ENCODE measurements at regions not wholly inside any gene's neighbourhood (a gene's known extent, or its start where the extent isn't known, plus 50 kb on each side); places are given as distances from the start of the nearest gene placed in this dataset.

- CTCF ChIA-PET: no interaction called here
- Mint-ChIP-seq H3K9me3 (no peaks in the 10 kb centered on the region), H3K4me1 (no peaks in the 10 kb centered on the region), H3K27ac (no peak overlapping the region), H3K36me3 (no peaks in the 10 kb centered on the region), H3K4me3 (no peak overlapping the region), H3K27me3 (no peaks in the 10 kb centered on the region)
- no peak for DNase-seq
Measured at GRCh38 chr9:86535406-86535915, 181.3 kb upstream of the TUT7 start.

GRCh38 chr9:86534572-86535258 lies 180.5 kb upstream of the TUT7 start:
- DNase-seq: no peak
- Mint-ChIP-seq H3K4me1 (no peaks in the 10 kb centered on the region), H3K36me3 (no peaks in the 10 kb centered on the region), H3K4me3 (no peak overlapping the region), H3K9me3 (no peaks in the 10 kb centered on the region), H3K27me3 (no peaks in the 10 kb centered on the region), H3K27ac (no peak overlapping the region)
- CTCF ChIA-PET: no interaction called here

GRCh38 chr9:86531971-86532640 lies 177.9 kb upstream of the TUT7 start:
- Mint-ChIP-seq H3K27ac (no peak overlapping the region), H3K36me3 (no peaks in the 10 kb centered on the region), H3K27me3 (no peaks in the 10 kb centered on the region), H3K9me3 (no peaks in the 10 kb centered on the region), H3K4me3 (no peak overlapping the region), H3K4me1 (no peaks in the 10 kb centered on the region)
- no peak for DNase-seq
- CTCF ChIA-PET: no interaction called here

- no peaks in the 10 kb centered on the region for H3K4me1 Mint-ChIP-seq
- CTCF ChIA-PET: no interaction called here
- no peak overlapping the region for H3K27ac Mint-ChIP-seq
- no peak overlapping the region for H3K4me3 Mint-ChIP-seq
- H3K9me3 Mint-ChIP-seq: no peaks in the 10 kb centered on the region
- no peaks in the 10 kb centered on the region for H3K27me3 Mint-ChIP-seq
- H3K36me3 Mint-ChIP-seq: no peaks in the 10 kb centered on the region
- DNase-seq: no peak
Measured at GRCh38 chr9:86531273-86531970, 177.2 kb upstream of the TUT7 start.

GRCh38 chr9:86529496-86530275 lies 175.5 kb upstream of the TUT7 start:
- no peak overlapping the region for H3K4me3 Mint-ChIP-seq

GRCh38 chr9:86526021-86526420 lies 171.8 kb upstream of the TUT7 start:
- DNase-seq: no peak
- no peak overlapping the region for H3K4me3 Mint-ChIP-seq
- no peaks in the 10 kb centered on the region for H3K36me3 Mint-ChIP-seq
- H3K27ac Mint-ChIP-seq: no peak overlapping the region
- no peaks in the 10 kb centered on the region for H3K4me1 Mint-ChIP-seq
- H3K27me3 Mint-ChIP-seq: no peaks in the 10 kb centered on the region
- CTCF ChIA-PET: no interaction called here
- H3K9me3 Mint-ChIP-seq: no peaks in the 10 kb centered on the region

More at GRCh38 chr9:86529496-86530275, 175.5 kb upstream of the TUT7 start:
- no peaks in the 10 kb centered on the region for H3K4me1 Mint-ChIP-seq
- no peak for DNase-seq
- CTCF ChIA-PET: no interaction called here
- H3K27ac Mint-ChIP-seq: no peak overlapping the region
- no peaks in the 10 kb centered on the region for H3K36me3 Mint-ChIP-seq
- no peaks in the 10 kb centered on the region for H3K9me3 Mint-ChIP-seq
- no peaks in the 10 kb centered on the region for H3K27me3 Mint-ChIP-seq

- Mint-ChIP-seq H3K36me3 (no peaks in the 10 kb centered on the region), H3K4me1 (no peaks in the 10 kb centered on the region), H3K27ac (no peak overlapping the region), H3K4me3 (no peak overlapping the region), H3K27me3 (no peaks in the 10 kb centered on the region), H3K9me3 (no peaks in the 10 kb centered on the region)
- no peak for DNase-seq
- CTCF ChIA-PET: no interaction called here
Measured at GRCh38 chr9:86525182-86525581, 171.0 kb upstream of the TUT7 start.

GRCh38 chr9:86521977-86522376 lies 167.8 kb upstream of the TUT7 start:
- Mint-ChIP-seq H3K9me3 (no peaks in the 10 kb centered on the region), H3K4me3 (no peak overlapping the region), H3K36me3 (no peaks in the 10 kb centered on the region), H3K27me3 (no peaks in the 10 kb centered on the region), H3K4me1 (no peaks in the 10 kb centered on the region), H3K27ac (no peak overlapping the region)
- DNase-seq: no peak
- CTCF ChIA-PET: no interaction called here

GRCh38 chr9:86521322-86521721 lies 167.1 kb upstream of the TUT7 start:
- no peaks in the 10 kb centered on the region for H3K27me3 Mint-ChIP-seq
- no peaks in the 10 kb centered on the region for H3K36me3 Mint-ChIP-seq
- CTCF ChIA-PET: no interaction called here
- H3K4me3 Mint-ChIP-seq: no peak overlapping the region
- H3K9me3 Mint-ChIP-seq: no peaks in the 10 kb centered on the region
- no peak for DNase-seq
- no peak overlapping the region for H3K27ac Mint-ChIP-seq
- H3K4me1 Mint-ChIP-seq: no peaks in the 10 kb centered on the region

GRCh38 chr9:86519066-86519615 lies 164.9 kb upstream of the TUT7 start:
- H3K4me1 Mint-ChIP-seq: no peaks in the 10 kb centered on the region
- H3K4me3 Mint-ChIP-seq: no peak overlapping the region
- H3K27ac Mint-ChIP-seq: no peak overlapping the region
- H3K9me3 Mint-ChIP-seq: no peaks in the 10 kb centered on the region
- H3K27me3 Mint-ChIP-seq: no peaks in the 10 kb centered on the region
- CTCF ChIA-PET: no interaction called here
- no peak for DNase-seq
- no peaks in the 10 kb centered on the region for H3K36me3 Mint-ChIP-seq

- CTCF ChIA-PET: no interaction called here
- Mint-ChIP-seq H3K9me3 (no peaks in the 10 kb centered on the region), H3K27ac (no peak overlapping the region), H3K36me3 (no peaks in the 10 kb centered on the region), H3K27me3 (no peaks in the 10 kb centered on the region), H3K4me3 (no peak overlapping the region), H3K4me1 (no peaks in the 10 kb centered on the region)
- DNase-seq: no peak
Measured at GRCh38 chr9:86517475-86517874, 163.3 kb upstream of the TUT7 start.

GRCh38 chr9:86516564-86516963 lies 162.4 kb upstream of the TUT7 start:
- no peak overlapping the region for H3K27ac Mint-ChIP-seq
- peaks cover 5% of the 10 kb centered on the region for H3K27me3 Mint-ChIP-seq
- H3K36me3 Mint-ChIP-seq: no peaks in the 10 kb centered on the region
- no peaks in the 10 kb centered on the region for H3K9me3 Mint-ChIP-seq
- no peak overlapping the region for H3K4me3 Mint-ChIP-seq
- no peak for DNase-seq
- CTCF ChIA-PET: no interaction called here
- no peaks in the 10 kb centered on the region for H3K4me1 Mint-ChIP-seq

- peaks cover 6% of the 10 kb centered on the region for H3K27me3 Mint-ChIP-seq
- CTCF ChIA-PET: interaction anchor here (0.6 kb wide), 1 partner anchor 1188 kb away, joined by 3 read pairs; no protein-coding TSS in a partner anchor
Measured at GRCh38 chr9:86515221-86515620, 161.0 kb upstream of the TUT7 start.

GRCh38 chr9:86513429-86513828 lies 159.2 kb upstream of the TUT7 start:
- H3K27me3 Mint-ChIP-seq: peaks cover 6% of the 10 kb centered on the region
- no peak for DNase-seq
- no peaks in the 10 kb centered on the region for H3K9me3 Mint-ChIP-seq
- no peak overlapping the region for H3K4me3 Mint-ChIP-seq
- no peaks in the 10 kb centered on the region for H3K36me3 Mint-ChIP-seq
- no peak overlapping the region for H3K27ac Mint-ChIP-seq
- H3K4me1 Mint-ChIP-seq: no peaks in the 10 kb centered on the region
- CTCF ChIA-PET: no interaction called here

More at GRCh38 chr9:86515221-86515620, 161.0 kb upstream of the TUT7 start:
- H3K4me1 Mint-ChIP-seq: no peaks in the 10 kb centered on the region
- H3K9me3 Mint-ChIP-seq: no peaks in the 10 kb centered on the region
- no peak overlapping the region for H3K4me3 Mint-ChIP-seq
- no peak overlapping the region for H3K27ac Mint-ChIP-seq
- DNase-seq: no peak
- no peaks in the 10 kb centered on the region for H3K36me3 Mint-ChIP-seq

Data from activated naive CD4-positive, alpha-beta T cell treated with anti-CD3 and anti-CD28 coated beads, Interleukin-2, amount 10 ng/mL, durations not matched to agents 7 days and 5 days (primary cell).